Chondrocyte (in vitro differentiated cells): ENCODE measurements at regions not wholly inside any gene's neighbourhood (a gene's known extent, or its start where the extent isn't known, plus 50 kb on each side); places are given as distances from the start of the nearest gene placed in this dataset.

Experiments
- DNase-seq: peaks from one replicate; pipeline ENCODE4 v3.0.0; 2021; ENCODE audit warnings: mixed read lengths, low spot score
- H3K27ac Mint-ChIP-seq: one replicate; pipeline ENCODE4 v1.8.0; 2021; ENCODE audit warnings: mild to moderate bottlenecking, moderate library complexity, mixed read lengths; ENCODE audit not compliant: unreplicated experiment
- H3K27me3 Mint-ChIP-seq: 2 replicates; pipeline ENCODE4 v1.8.0; 2021; ENCODE audit warnings: low read depth, mixed read lengths
- H3K36me3 Mint-ChIP-seq: 2 replicates; pipeline ENCODE4 v1.8.0; 2021; ENCODE audit warnings: low read depth, mixed read lengths
- H3K4me1 Mint-ChIP-seq: 2 replicates; pipeline ENCODE4 v1.8.0; 2021; ENCODE audit warnings: low read depth, mild to moderate bottlenecking, mixed read lengths
- H3K4me3 Mint-ChIP-seq: one replicate; pipeline ENCODE4 v1.8.0; 2021; ENCODE audit warnings: mild to moderate bottlenecking, moderate library complexity, mixed read lengths; ENCODE audit not compliant: unreplicated experiment
- H3K9me3 Mint-ChIP-seq: 2 replicates; pipeline ENCODE4 v1.8.0; 2021; ENCODE audit warnings: low read depth, mixed read lengths
- TF ChIP-seq, protein P1 (sequence below): fragments of 200-600 bp; sonication (generic); IDR thresholded peaks from 2 replicates; pipeline ENCODE4 v1.5.0; 2021; ENCODE audit warnings: antibody characterized with exemption, mild to moderate bottlenecking, moderate library complexity

DNA sequence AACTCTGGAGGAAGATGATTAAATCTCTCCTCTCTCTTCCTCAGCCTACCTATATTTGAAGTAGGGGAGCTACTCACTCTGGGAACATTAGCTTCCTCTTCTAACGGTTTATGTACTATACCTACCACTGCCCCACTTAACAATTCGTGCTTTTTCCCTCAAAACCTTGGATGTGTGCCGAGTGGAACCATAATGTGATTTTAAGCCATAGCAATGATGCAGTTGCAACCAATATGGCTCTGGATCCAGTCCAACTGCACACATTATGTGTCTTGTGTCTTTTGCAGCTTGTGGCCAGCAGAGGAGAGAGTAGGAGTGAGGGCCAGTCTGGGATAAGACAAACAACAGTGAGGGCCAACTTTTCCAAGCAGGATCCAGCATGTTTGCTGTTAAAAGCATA, 170.7 kb downstream of the GATA3 start:
- Mint-ChIP-seq H3K27me3 (no peaks in the 10 kb centered on the region), H3K9me3 (no peaks in the 10 kb centered on the region), H3K27ac (no peak overlapping the region), H3K4me3 (no peak overlapping the region), H3K36me3 (no peaks in the 10 kb centered on the region), H3K4me1 (no peaks in the 10 kb centered on the region)
- TF ChIP-seq, protein P1, sequence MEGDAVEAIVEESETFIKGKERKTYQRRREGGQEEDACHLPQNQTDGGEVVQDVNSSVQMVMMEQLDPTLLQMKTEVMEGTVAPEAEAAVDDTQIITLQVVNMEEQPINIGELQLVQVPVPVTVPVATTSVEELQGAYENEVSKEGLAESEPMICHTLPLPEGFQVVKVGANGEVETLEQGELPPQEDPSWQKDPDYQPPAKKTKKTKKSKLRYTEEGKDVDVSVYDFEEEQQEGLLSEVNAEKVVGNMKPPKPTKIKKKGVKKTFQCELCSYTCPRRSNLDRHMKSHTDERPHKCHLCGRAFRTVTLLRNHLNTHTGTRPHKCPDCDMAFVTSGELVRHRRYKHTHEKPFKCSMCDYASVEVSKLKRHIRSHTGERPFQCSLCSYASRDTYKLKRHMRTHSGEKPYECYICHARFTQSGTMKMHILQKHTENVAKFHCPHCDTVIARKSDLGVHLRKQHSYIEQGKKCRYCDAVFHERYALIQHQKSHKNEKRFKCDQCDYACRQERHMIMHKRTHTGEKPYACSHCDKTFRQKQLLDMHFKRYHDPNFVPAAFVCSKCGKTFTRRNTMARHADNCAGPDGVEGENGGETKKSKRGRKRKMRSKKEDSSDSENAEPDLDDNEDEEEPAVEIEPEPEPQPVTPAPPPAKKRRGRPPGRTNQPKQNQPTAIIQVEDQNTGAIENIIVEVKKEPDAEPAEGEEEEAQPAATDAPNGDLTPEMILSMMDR: no peak
- no peak for DNase-seq

DNA sequence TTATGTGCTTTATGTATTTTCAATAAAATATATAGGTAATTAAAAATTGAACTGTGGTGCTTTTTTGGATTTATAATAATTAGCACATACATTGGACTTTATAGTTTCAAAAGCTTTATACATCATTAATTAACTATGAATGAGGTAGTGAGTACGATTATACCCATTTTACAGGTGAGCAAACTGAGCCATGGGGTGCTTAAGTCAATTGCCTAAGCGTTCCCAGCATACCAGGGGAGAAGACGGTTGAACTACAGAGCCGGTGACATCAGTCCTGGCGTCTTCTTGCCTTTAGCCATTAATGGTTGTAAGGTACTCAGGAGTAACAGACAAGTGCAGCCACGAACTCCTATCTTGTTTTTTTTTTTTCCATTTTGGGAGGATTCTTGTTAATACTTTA, 172.8 kb downstream of the GATA3 start:
- TF ChIP-seq, protein P1: no peak
- Mint-ChIP-seq H3K9me3 (no peaks in the 10 kb centered on the region), H3K27me3 (no peaks in the 10 kb centered on the region), H3K4me1 (no peaks in the 10 kb centered on the region), H3K27ac (no peak overlapping the region), H3K4me3 (no peak overlapping the region), H3K36me3 (no peaks in the 10 kb centered on the region)
- no peak for DNase-seq

DNA sequence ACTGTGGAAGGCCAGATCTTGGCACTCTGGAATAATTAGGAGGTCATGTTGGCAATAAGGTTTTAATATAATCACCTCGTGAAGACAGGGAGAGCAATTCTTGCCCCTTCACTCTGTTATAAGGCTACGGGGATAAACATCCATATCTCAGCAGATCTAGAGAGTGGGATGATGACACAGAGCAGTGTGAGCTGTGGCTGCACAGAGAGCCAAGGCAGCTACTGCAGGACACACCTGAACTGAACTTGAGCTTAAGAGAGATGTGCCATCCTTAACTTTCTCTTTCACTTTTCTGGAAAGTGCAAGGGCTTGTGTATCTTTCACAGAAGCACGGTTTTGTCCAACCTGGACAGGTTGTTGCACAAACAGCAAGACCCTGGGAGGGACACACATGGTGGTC, 174.7 kb downstream of the GATA3 start:
- no peaks in the 10 kb centered on the region for H3K36me3 Mint-ChIP-seq

DNA sequence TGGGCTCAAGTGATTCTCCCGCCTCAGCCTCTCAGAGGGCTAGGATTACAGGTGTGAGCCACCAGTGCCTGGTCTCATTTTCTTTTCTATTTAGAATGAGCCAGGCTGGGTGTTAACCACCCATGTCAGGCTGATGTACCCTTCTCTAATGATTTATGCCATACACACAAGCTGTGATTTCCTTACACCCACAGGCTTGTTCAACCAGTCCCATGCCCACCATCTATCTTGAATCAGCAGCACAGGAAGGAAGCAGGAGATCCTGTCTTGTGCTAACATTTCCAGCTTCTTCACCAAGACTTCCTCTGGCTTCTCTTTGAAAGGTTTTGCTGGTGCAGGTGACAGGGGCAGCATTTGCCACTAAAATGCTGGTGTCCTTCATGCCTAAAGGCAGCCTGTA, 176.4 kb downstream of the GATA3 start:
- H3K36me3 Mint-ChIP-seq: no peaks in the 10 kb centered on the region
- H3K4me3 Mint-ChIP-seq: no peak overlapping the region
- TF ChIP-seq, protein P1: no peak
- H3K4me1 Mint-ChIP-seq: no peaks in the 10 kb centered on the region
- H3K9me3 Mint-ChIP-seq: no peaks in the 10 kb centered on the region
- no peak for DNase-seq
- no peaks in the 10 kb centered on the region for H3K27me3 Mint-ChIP-seq
- H3K27ac Mint-ChIP-seq: no peak overlapping the region

More for the DNA sequence above, 174.7 kb downstream of the GATA3 start:
- TF ChIP-seq, protein P1: no peak
- H3K27ac Mint-ChIP-seq: no peak overlapping the region
- DNase-seq: no peak
- H3K4me3 Mint-ChIP-seq: no peak overlapping the region
- H3K27me3 Mint-ChIP-seq: no peaks in the 10 kb centered on the region
- H3K9me3 Mint-ChIP-seq: no peaks in the 10 kb centered on the region
- no peaks in the 10 kb centered on the region for H3K4me1 Mint-ChIP-seq

DNA sequence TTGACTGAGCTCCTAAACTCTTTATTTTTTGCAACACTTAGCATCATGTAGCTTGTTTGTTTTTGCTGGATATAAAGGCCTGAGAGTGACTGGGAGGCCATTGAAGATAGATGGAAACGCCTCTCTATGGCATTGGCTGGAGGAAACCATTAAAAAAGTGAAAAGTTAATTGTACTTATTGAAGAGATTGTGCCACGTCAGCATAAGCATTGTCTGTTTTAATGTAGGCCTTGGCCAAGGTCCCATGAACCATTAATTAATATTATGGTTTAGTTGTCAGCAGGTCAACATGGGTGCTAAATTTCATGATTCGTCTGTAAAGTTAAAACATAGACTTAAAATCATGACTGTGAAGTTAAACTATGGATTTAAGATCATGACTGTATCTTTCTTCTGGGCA, 178.6 kb downstream of the GATA3 start:
- H3K4me1 Mint-ChIP-seq: no peaks in the 10 kb centered on the region
- H3K27ac Mint-ChIP-seq: no peak overlapping the region
- no peaks in the 10 kb centered on the region for H3K27me3 Mint-ChIP-seq
- peaks cover 4% of the 10 kb centered on the region for H3K9me3 Mint-ChIP-seq
- TF ChIP-seq, protein P1: no peak
- no peak for DNase-seq
- no peaks in the 10 kb centered on the region for H3K36me3 Mint-ChIP-seq
- no peak overlapping the region for H3K4me3 Mint-ChIP-seq
